AG04450 (cell line): ENCODE measurements at regions not wholly inside any gene's neighbourhood (a gene's known extent, or its start where the extent isn't known, plus 50 kb on each side); places are given as distances from the start of the nearest gene placed in this dataset.
A peak's percentile ranks its signal among the peaks of the same experiment; 100 is the strongest.

Source experiments
- CTCF ChIA-PET: fragments of 300-600, 350-600 bp; formaldehyde crosslinking; extraction: SDS; loops from one replicate; lab custom pipeline; 2022; ENCODE audit warnings: antibody characterized with exemption, inconsistent platforms; lab: Charles Lee
- POLR2A ChIA-PET: fragments of 350-600 bp; formaldehyde crosslinking; extraction: SDS; loops from one replicate; lab custom pipeline; 2021; ENCODE audit warnings: antibody characterized with exemption, inconsistent platforms; lab: Yijun Ruan, JAX
- DNase-seq: peaks from one replicate; pipeline ENCODE4 v3.0.0-alpha.2; 2011; ENCODE audit warnings: low read depth, low spot score
- H3K27ac ChIP-seq: one replicate; pipeline ENCODE4 v1.5.1; 2012; ENCODE audit warnings: low read depth, low read length, control low read depth
- H3K27me3 ChIP-seq: one replicate; pipeline ENCODE4 v1.6.0; 2012; ENCODE audit warnings: low read length; ENCODE audit not compliant: control insufficient read depth, insufficient read depth
- H3K4me3 ChIP-seq: 2 replicates; pipeline ENCODE4 v1.5.1; 2011; ENCODE audit warnings: mild to moderate bottlenecking, low read depth, low read length, control low read depth
- H3K9me3 ChIP-seq: 2 replicates; pipeline ENCODE4 v1.5.1; 2012; ENCODE audit warnings: low read length; ENCODE audit not compliant: control insufficient read depth, insufficient read depth
- CTCF ChIP-seq: IDR thresholded peaks from 2 replicates; pipeline ENCODE4 v1.5.1; 2011; ENCODE audit warnings: low read depth, low read length, control low read depth, inconsistent platforms

- Histone ChIP-seq H3K9me3 (peaks cover 3% of the 10 kb centered on the region; the same call in 1 of the 2 replicates), H3K4me3 (no peak overlapping the region), H3K27ac (no peak overlapping the region), H3K27me3 (no peaks in the 10 kb centered on the region)
- POLR2A ChIA-PET = no interaction called here
- CTCF ChIA-PET = no interaction called here
- DNase-seq = no peak
- TF ChIP-seq CTCF = no peak
These were observed 1018.0 kb downstream of the NTRK3 start for GRCh38 chr15:87238451-87239068.

- no peak overlapping the region for H3K4me3 ChIP-seq
- POLR2A ChIA-PET = no interaction called here
- no peak overlapping the region for H3K27ac ChIP-seq
- DNase-seq = no peak
- no peaks in the 10 kb centered on the region for H3K9me3 ChIP-seq
- CTCF ChIA-PET = no interaction called here
- H3K27me3 ChIP-seq = no peaks in the 10 kb centered on the region
- no peak for TF ChIP-seq CTCF
These were observed 1028.1 kb downstream of the NTRK3 start for GRCh38 chr15:87228460-87228859.

- Histone ChIP-seq H3K4me3 (no peak overlapping the region), H3K9me3 (no peaks in the 10 kb centered on the region), H3K27me3 (no peaks in the 10 kb centered on the region), H3K27ac (no peak overlapping the region)
- DNase-seq = peak; percentile 15
- no peak for TF ChIP-seq CTCF
- ChIA-PET POLR2A (no interaction called here), CTCF (no interaction called here)
These were observed 1028.7 kb downstream of the NTRK3 start for GRCh38 chr15:87227846-87228245.

- DNase-seq = no peak
- Histone ChIP-seq H3K9me3 (no peaks in the 10 kb centered on the region), H3K27me3 (no peaks in the 10 kb centered on the region), H3K4me3 (no peak overlapping the region), H3K27ac (no peak overlapping the region)
- CTCF ChIA-PET = no interaction called here
- no peak for TF ChIP-seq CTCF
- POLR2A ChIA-PET = no interaction called here
These were observed 1031.1 kb downstream of the NTRK3 start for GRCh38 chr15:87225436-87225835.

- no peak for TF ChIP-seq CTCF
- POLR2A ChIA-PET = no interaction called here
- Histone ChIP-seq H3K9me3 (no peaks in the 10 kb centered on the region), H3K27me3 (no peaks in the 10 kb centered on the region), H3K4me3 (no peak overlapping the region), H3K27ac (no peak overlapping the region)
- no peak for DNase-seq
- CTCF ChIA-PET = interaction anchor here (0.6 kb wide), 1 partner anchor 380 kb away, joined by 3 read pairs; no protein-coding TSS in a partner anchor
These were observed 1032.1 kb downstream of the NTRK3 start for GRCh38 chr15:87224404-87224803.
